Raji (cell line): ENCODE measurements at regions not wholly inside any gene's neighbourhood (a gene's known extent, or its start where the extent isn't known, plus 50 kb on each side); places are given as distances from the start of the nearest gene placed in this dataset.

Experiments used
- POLR2A ChIP-seq: IDR thresholded peaks from 2 replicates; pipeline ENCODE4 v1.6.1; 2011; ENCODE audit warnings: low read depth, low read length, control low read depth; ENCODE audit not compliant: insufficient read depth

DNA sequence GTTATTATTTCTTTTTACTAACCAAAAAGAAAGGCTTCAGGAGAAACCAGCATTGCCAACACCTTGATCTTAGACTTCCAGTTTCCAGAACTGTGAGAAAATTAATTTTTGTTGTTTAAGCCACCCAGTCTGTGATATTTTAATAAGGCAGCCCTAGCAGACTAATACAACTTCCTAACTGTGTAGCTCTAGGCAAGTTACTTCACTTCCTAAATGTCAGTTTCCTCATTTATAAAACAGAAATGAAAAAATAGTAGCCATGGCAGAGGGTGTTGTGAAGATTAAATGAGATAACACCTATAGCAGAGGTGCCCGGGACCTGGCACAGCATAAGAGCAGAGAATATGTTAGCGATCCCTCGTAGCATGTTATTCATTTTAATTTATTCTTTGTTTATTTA is 66.6 kb upstream of the HAND1 start:
- no peak for TF ChIP-seq POLR2A

DNA sequence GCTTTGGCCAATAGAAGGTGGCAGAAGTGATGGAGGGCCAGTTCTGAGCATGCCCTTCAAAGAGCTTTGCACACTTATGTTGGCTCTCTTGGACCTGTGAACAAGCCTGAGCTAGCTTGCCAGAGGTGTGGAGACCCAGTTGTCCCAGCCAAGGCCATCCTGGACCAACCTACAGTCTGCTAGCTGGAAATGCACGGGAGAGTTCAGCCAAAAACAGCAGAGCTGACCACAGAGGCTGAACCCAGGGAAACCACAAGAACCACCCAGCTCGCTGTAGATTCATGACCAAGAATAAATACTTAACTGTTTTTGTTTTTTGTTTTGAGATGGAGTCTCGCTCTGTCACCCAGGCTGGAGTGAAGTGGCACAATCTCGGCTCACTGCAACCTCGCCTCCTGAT is 65.4 kb upstream of the HAND1 start:
- TF ChIP-seq POLR2A = no peak

DNA sequence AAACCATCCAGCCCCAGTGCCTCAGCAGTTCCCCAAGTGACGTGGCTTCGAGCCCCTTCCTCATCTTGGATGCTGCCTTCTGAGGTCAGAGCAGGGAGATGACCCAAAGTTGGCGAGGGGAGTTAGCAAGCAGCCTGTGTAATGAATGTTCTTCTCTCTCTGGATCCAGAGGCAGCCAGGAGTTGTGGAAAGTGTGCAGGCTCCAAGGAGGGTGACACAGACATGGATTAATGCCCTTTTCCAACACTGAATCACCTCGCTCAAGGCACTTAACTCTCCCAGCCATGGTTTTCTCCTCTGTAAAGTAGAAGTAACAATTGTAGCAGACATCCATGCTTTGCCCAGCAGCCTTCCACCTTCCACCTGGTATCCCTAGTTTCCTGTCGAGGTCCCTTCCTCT is 64.6 kb upstream of the HAND1 start:
- no peak for TF ChIP-seq POLR2A

DNA sequence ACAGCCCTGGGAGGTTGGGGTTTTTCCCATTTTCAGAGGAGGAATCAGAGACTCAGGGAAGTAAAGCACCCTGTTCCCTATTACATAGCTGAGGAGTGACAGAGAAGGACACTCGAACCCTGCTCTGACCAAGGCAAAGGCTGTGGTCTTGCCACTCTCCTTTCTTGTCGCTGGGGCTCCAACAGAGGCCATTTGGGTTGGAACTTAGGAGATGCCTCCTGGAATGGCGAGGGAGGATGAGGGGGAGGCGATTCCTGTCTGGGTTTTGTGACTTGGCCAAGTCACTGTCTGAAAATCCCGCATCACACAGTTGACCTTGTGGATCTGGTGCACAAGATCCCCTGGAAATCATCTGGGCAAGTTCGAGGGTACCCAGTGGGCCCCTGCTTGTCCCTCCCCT is 64.0 kb upstream of the HAND1 start:
- TF ChIP-seq POLR2A = no peak

DNA sequence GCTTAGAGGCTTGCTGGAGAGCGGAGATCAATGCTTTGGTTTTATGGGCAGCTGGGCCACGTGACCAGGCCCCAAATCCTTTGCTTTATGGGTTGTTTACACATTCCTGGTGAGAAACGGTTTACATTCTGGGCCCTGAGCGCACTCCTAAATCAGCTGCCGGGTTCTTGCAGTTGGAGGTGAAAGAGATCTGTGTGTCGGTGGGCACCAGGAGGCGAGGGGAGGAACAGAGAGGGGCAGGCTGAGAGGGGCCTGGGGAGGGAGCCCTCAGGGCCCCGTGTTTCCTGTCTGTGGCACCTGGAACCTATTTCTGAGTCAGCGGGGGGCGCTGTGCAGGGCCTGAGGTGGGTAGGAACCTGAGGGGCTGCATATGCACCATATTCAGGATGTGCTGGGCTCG is 63.5 kb upstream of the HAND1 start:
- no peak for TF ChIP-seq POLR2A

DNA sequence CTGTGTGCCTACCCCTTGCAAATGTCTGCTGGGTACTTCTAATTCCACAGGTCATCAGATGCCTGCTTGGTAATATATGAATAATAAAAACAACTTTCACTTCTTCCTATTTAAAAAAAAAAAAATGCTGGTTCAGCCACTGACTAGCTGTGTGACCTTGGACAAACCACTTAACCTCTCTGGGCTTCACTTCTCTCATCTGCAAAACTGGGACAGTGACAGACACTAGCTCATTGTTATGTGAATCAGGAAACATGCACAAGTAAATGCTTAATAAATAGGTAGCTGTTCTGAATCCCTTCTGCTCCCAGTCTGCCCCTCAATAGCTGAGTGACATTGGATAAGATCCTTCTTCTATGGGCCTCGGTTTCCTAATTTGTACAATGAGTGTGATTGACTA is 62.6 kb upstream of the HAND1 start:
- no peak for TF ChIP-seq POLR2A

DNA sequence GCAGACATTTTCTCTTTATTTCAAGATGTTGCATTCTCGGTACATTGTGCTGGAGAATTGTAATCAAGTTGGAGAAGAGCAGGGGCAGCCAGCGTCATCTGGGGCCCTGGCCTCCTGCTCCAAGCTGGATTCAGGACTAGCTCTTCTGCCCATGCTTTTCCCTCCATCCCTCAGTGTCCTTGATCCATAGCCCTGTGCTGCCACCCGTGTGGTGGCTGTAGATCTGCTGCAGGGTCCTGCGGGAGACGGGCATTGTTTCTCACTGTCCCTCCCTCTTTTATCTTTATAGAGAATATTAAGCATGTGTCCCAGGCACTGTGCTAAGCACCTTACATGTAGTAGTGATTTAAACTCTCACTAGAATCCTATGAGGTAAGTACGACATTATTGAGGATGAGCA is 60.5 kb upstream of the HAND1 start:
- no peak for TF ChIP-seq POLR2A

DNA sequence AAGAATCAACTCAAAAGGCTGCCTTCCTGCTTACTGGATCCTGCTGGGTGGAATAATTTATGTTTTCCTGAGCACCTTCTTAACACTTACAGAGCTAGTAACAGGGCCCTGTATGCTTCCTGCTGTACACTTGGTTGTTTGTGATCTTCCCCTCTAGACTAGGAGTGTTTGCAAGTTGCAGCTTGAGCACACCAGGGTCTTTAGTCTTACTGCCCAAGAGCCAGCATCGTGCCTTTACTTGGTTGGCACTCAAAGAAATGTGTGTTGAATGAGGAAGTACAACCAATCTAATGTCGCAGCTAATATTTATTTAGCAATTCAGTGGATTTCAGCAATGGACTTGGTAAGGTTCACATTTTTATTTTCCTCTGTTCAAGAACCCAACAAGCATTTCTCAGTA is 57.5 kb upstream of the HAND1 start:
- TF ChIP-seq POLR2A = no peak

DNA sequence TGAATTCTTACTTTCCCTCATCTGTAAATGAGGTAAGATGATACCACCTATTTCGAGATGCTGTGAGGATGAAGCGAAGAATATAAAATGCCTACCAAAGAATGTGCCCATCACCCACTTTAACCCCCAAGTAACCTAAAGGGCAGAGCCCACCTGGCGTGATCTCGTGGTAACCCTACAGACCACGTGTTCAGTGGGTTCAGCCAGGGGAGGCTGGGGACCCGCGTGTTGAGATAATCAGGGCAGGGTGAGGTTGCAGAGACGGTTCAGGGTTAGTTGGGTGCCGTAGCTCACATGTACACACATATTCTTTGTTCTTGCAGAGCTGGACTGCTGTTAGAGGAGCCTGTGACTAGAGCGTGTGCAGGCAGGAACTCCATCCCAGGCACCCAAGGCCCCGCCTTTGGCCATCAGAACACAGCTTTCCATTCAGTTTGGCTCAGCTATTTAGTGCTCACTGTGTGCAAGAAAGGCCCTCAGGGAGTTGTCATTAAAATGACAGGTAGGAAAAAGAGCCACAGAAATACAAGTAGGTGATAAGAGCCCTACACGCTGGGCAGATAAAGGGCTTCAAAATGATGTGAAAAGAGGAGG is 56.5 kb upstream of the HAND1 start:
- TF ChIP-seq POLR2A = no peak

DNA sequence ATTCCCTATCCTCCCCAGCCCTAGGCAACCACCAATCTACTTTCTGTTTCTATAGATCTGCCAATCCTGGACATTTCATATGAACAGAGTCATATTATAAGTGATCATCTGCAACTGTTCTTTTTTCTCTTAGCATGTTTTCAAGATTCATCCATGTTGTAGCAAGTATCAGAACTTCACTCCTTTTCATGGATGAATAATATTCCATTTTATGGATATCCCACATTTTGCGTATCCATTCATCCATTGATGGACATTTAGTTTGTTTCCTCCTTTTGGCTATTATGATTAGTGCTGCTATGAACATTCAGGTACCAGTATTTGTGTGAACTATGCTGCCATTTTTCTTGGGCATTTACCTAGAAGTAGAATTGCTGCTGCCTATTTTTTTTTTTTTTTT is 51.3 kb upstream of the HAND1 start:
- no peak for TF ChIP-seq POLR2A

DNA sequence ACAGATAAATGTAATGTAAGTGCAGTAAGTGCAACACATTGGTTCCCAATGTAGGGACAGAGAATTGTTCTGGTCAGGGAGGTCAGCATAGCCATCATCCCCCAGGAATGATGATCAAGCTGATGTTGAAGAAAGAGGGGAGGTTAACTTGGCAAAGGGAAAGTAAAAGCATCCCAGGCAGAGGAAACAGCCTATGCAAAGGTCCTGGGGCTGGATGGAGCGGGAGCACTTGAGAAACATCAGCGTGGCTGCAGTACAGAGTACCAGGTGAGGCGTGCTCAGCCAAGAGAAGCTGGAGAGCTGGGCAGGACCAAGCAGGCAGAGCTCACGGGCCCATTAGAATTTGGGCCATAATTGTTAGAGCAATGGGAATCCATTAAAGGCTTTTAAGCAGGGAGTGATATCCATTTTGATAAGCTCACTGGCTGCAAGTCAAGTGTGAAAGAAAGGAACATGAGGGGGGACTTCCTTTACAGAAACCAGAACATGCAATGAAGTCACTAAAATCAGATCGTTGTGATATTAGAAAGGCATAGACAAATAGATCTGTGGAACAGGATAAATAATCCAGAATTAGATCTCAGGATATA is 50.1 kb upstream of the HAND1 start:
- no peak for TF ChIP-seq POLR2A
